HK-2 (cell line): ENCODE measurements at regions not wholly inside any gene's neighbourhood (a gene's known extent, or its start where the extent isn't known, plus 50 kb on each side); places are given as distances from the start of the nearest gene placed in this dataset.

Experiments used
- DNase-seq: peaks from one replicate; pipeline ENCODE4 v3.0.0-alpha.2; 2018; ENCODE audit not compliant: unreplicated experiment

DNA sequence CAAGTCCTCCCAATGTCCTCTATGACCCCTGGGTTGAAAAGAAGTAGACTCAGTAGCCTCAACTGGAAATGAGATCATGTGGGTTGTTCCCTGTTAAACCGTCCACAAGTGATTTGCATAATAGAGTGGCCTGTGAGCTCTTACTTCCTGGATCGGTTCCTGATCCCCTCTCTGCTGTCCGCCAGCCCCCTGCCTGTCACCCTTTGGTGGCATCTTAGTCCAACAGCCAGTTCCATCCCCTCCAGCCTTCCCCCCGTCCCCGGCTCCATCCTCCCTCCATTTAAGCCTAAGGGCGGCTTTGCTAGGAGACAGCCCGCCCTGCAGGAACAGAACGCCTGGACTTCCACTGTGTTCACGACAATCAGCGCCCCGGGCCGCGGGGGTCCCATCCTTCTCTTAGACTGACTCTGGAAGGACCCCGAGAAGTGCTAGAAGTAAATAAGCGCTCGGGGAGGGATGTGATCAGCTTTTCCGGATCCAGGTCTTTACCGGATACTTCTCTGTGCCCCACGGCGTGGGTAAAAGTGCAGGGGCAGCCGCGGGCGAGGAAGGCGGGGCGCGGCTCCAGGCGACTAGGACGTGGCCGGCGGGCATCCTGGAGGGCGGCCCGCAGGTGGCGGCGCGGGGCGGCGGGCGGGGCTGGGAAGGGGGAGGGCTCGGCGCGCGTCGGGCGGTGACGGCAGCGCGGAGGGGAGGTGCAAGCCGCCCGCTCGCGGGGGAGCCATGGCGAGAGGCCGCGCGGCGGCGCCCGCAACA is 51.2 kb upstream of the ULK4 start:
- DNase-seq = peak; percentile 47

DNA sequence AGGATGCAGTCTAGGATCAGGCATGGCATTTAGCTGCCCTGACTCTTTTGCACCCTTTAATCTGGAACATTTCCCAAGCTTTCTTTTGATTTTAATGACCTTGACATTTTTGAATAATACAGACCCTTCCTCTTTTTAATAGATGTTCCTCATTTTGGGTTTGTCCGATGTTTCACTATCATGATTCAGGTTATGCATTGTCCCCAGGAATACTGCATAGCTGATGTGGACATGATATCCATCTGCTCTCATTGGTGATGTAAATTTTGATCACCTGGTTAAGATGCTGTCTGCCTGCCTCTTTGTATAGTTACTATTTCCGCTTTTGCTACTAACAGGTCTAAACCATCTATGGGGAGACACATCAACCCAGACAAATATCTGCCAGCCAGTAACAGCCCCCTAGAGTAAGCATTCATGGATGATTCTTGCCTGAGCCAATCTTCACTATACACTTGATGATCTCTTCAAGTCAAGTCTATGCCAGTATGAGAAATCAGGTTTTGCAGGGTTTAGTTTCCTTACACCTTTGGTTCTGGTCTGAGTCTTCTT is 50.6 kb upstream of the ULK4 start:
- no peak for DNase-seq
